Glutamatergic neuron (in vitro differentiated cells): ENCODE measurements at regions not wholly inside any gene's neighbourhood (a gene's known extent, or its start where the extent isn't known, plus 50 kb on each side); places are given as distances from the start of the nearest gene placed in this dataset.

Source experiments
- DNase-seq: peaks from one replicate; pipeline ENCODE4 v3.0.0; 2022
- H3K27ac Mint-ChIP-seq: one replicate; pipeline ENCODE4 v1.8.0; 2020; ENCODE audit warnings: mild to moderate bottlenecking, mixed read lengths, inconsistent platforms; ENCODE audit not compliant: unreplicated experiment
- H3K27me3 Mint-ChIP-seq: one replicate; pipeline ENCODE4 v1.8.0; 2020; ENCODE audit warnings: mild to moderate bottlenecking, moderate library complexity, mixed read lengths, inconsistent platforms; ENCODE audit not compliant: unreplicated experiment
- H3K36me3 Mint-ChIP-seq: one replicate; pipeline ENCODE4 v1.8.0; 2020; ENCODE audit warnings: mild to moderate bottlenecking, mixed read lengths, inconsistent platforms; ENCODE audit not compliant: unreplicated experiment
- H3K4me1 Mint-ChIP-seq: one replicate; pipeline ENCODE4 v1.8.0; 2020; ENCODE audit warnings: mild to moderate bottlenecking, low read depth, mixed read lengths, inconsistent platforms; ENCODE audit not compliant: unreplicated experiment
- H3K4me3 Mint-ChIP-seq: one replicate; pipeline ENCODE4 v1.8.0; 2020; ENCODE audit warnings: mild to moderate bottlenecking, mixed read lengths, inconsistent platforms; ENCODE audit not compliant: unreplicated experiment
- H3K9me3 Mint-ChIP-seq: one replicate; pipeline ENCODE4 v1.8.0; 2020; ENCODE audit warnings: mild to moderate bottlenecking, moderate library complexity, mixed read lengths, inconsistent platforms; ENCODE audit not compliant: unreplicated experiment
- CTCF ChIP-seq: fragments of 200-600 bp; sonication (generic); IDR thresholded peaks from one replicate; pipeline ENCODE4 v1.5.0; 2021; ENCODE audit not compliant: partially characterized antibody, unreplicated experiment

GRCh38 chr3:182323898-182324297 is 469.4 kb upstream of the ATP11B start:
- H3K4me1 Mint-ChIP-seq: no peaks in the 10 kb centered on the region
- TF ChIP-seq CTCF: no peak
- no peak for DNase-seq
- H3K4me3 Mint-ChIP-seq: no peak overlapping the region
- peaks cover 2% of the 10 kb centered on the region for H3K27me3 Mint-ChIP-seq
- H3K27ac Mint-ChIP-seq: no peak overlapping the region
- peaks cover 2% of the 10 kb centered on the region for H3K9me3 Mint-ChIP-seq
- peaks cover 14% of the 10 kb centered on the region for H3K36me3 Mint-ChIP-seq

GRCh38 chr3:182325213-182325950 is 467.9 kb upstream of the ATP11B start:
- no peak overlapping the region for H3K27ac Mint-ChIP-seq
- H3K4me1 Mint-ChIP-seq: no peaks in the 10 kb centered on the region
- H3K4me3 Mint-ChIP-seq: no peak overlapping the region
- no peaks in the 10 kb centered on the region for H3K36me3 Mint-ChIP-seq
- no peaks in the 10 kb centered on the region for H3K9me3 Mint-ChIP-seq
- H3K27me3 Mint-ChIP-seq: no peaks in the 10 kb centered on the region
- no peak for DNase-seq
- no peak for TF ChIP-seq CTCF

GRCh38 chr3:182327196-182327681 is 466.1 kb upstream of the ATP11B start:
- no peak overlapping the region for H3K27ac Mint-ChIP-seq
- TF ChIP-seq CTCF: no peak
- H3K27me3 Mint-ChIP-seq: no peaks in the 10 kb centered on the region
- no peaks in the 10 kb centered on the region for H3K9me3 Mint-ChIP-seq
- no peaks in the 10 kb centered on the region for H3K36me3 Mint-ChIP-seq
- H3K4me1 Mint-ChIP-seq: no peaks in the 10 kb centered on the region
- no peak overlapping the region for H3K4me3 Mint-ChIP-seq
- DNase-seq: no peak

- H3K36me3 Mint-ChIP-seq: no peaks in the 10 kb centered on the region
- no peaks in the 10 kb centered on the region for H3K4me1 Mint-ChIP-seq
- TF ChIP-seq CTCF: no peak
- H3K27me3 Mint-ChIP-seq: no peaks in the 10 kb centered on the region
- H3K4me3 Mint-ChIP-seq: no peak overlapping the region
- H3K9me3 Mint-ChIP-seq: no peaks in the 10 kb centered on the region
- H3K27ac Mint-ChIP-seq: no peak overlapping the region
- DNase-seq: no peak
Measured at GRCh38 chr3:182330646-182331045, 462.7 kb upstream of the ATP11B start.

- no peak overlapping the region for H3K27ac Mint-ChIP-seq
- no peaks in the 10 kb centered on the region for H3K9me3 Mint-ChIP-seq
- no peak for DNase-seq
- no peak overlapping the region for H3K4me3 Mint-ChIP-seq
- H3K36me3 Mint-ChIP-seq: no peaks in the 10 kb centered on the region
- H3K27me3 Mint-ChIP-seq: no peaks in the 10 kb centered on the region
- no peaks in the 10 kb centered on the region for H3K4me1 Mint-ChIP-seq
- no peak for TF ChIP-seq CTCF
Measured at GRCh38 chr3:182331341-182331740, 462.0 kb upstream of the ATP11B start.
